Panc1 (cell line): ENCODE measurements at regions not wholly inside any gene's neighbourhood (a gene's known extent, or its start where the extent isn't known, plus 50 kb on each side); places are given as distances from the start of the nearest gene placed in this dataset.

Experiments used
- CTCF ChIP-seq: fragments of 450-650 bp; IDR thresholded peaks from 2 replicates; pipeline ENCODE4 v1.5.1; 2017; ENCODE audit warnings: mild to moderate bottlenecking
- POLR2AphosphoS5 ChIP-seq: IDR thresholded peaks from 2 replicates; pipeline ENCODE4 v1.6.1; 2012; ENCODE audit warnings: mild to moderate bottlenecking, low read depth, low read length, moderate library complexity
- REST ChIP-seq, 2 experiments: IDR thresholded peaks; 2 replicates each; pipeline ENCODE4 v1.6.1; 2011 to 2012; ENCODE audit warnings: low read depth in 2 of 2, control low read depth in 1 of 2, low read length in 1 of 2, mild to moderate bottlenecking in 1 of 2, moderate library complexity in 1 of 2; ENCODE audit not compliant: insufficient read depth in 1 of 2
- SIN3A ChIP-seq: IDR thresholded peaks from 2 replicates; pipeline ENCODE4 v1.6.1; 2012; ENCODE audit warnings: low read depth, mild to moderate bottlenecking, low read length, moderate library complexity, borderline replicate concordance; ENCODE audit not compliant: insufficient read depth

GRCh38 chr13:60893801-60894200, 496.8 kb downstream of the TDRD3 start:
- TF ChIP-seq CTCF (no peak), REST (IDR thresholded peaks at IDR 0.05; ENCODE audit: insufficient read depth in 1 of 2, low read depth in 2 of 2, low read length in 1 of 2) (no peak), SIN3A (no peak), POLR2AphosphoS5 (no peak)
